Erythroblast (primary cell): ENCODE measurements at regions not wholly inside any gene's neighbourhood (a gene's known extent, or its start where the extent isn't known, plus 50 kb on each side); places are given as distances from the start of the nearest gene placed in this dataset.

Experiments
- GATA1 ChIP-seq: IDR thresholded peaks from 2 replicates; pipeline ENCODE4 v1.6.1; 2011; ENCODE audit warnings: low read depth, mild to moderate bottlenecking, control low read depth, low read length, moderate library complexity
- POLR2A ChIP-seq: IDR thresholded peaks from 2 replicates; pipeline ENCODE4 v1.6.1; 2011; ENCODE audit warnings: mild to moderate bottlenecking, low read length

DNA sequence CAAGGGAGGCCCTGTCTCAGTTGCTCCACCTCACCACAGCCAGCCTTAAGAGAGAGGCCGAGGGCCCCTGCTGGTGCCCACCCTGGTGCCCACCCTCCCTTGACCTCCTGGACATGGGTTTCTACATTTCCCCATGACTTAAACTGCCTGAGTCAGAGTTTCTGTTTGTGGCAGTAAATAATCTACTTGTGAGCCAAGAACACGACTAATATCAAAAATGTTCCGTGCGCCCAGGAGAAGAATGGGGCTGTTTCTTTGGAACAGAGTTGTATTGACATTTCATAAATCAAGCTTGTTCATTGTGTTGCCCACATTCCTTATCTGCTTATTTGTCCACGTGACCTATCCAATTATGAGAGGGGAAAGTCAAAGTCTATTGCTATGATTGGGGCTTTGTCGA, 143.5 kb downstream of the ANKRD60 start:
- TF ChIP-seq POLR2A (no peak), GATA1 (no peak)
